ACC112 (cell line): ENCODE measurements at regions not wholly inside any gene's neighbourhood (a gene's known extent, or its start where the extent isn't known, plus 50 kb on each side); places are given as distances from the start of the nearest gene placed in this dataset.
"Not testable (repeated sequence)": the region's sequence is repeated elsewhere in the genome, so short reads cannot be mapped to it uniquely, and the experiment has no call there.

Source experiments
- H2AFZ ChIP-seq: fragments of 200-600 bp; sonication (generic); one replicate; pipeline ENCODE4 v1.6.0; 2017; ENCODE audit warnings: antibody characterized with exemption, low read length; ENCODE audit not compliant: unreplicated experiment
- H3K27ac ChIP-seq: fragments of 200-600 bp; sonication (generic); 2 replicates; pipeline ENCODE4 v1.5.1; 2014; ENCODE audit warnings: low read depth, mild to moderate bottlenecking, antibody characterized with exemption, low read length, moderate library complexity
- H3K27me3 ChIP-seq: fragments of 200-600 bp; sonication (generic); 2 replicates; pipeline ENCODE4 v1.6.1; 2014; ENCODE audit warnings: mild to moderate bottlenecking, antibody characterized with exemption, low read length, moderate library complexity, mixed read lengths; ENCODE audit not compliant: insufficient read depth
- H3K36me3 ChIP-seq: fragments of 200-600 bp; sonication (generic); 2 replicates; pipeline ENCODE4 v1.6.1; 2016; ENCODE audit warnings: mild to moderate bottlenecking, antibody characterized with exemption, low read length, moderate library complexity, mixed read lengths; ENCODE audit not compliant: insufficient read depth
- H3K4me1 ChIP-seq: fragments of 200-600 bp; sonication (generic); one replicate; pipeline ENCODE4 v1.6.1; 2016; ENCODE audit warnings: low read length, mixed read lengths; ENCODE audit not compliant: insufficient read depth, unreplicated experiment, control insufficient read depth
- H3K4me3 ChIP-seq: fragments of 200-600 bp; sonication (generic); 2 replicates; pipeline ENCODE4 v1.5.1; 2014; ENCODE audit warnings: mild to moderate bottlenecking, low read depth, low read length
- H3K79me2 ChIP-seq: fragments of 200-600 bp; sonication (generic); one replicate; pipeline ENCODE4 v1.6.0; 2016; ENCODE audit warnings: low read length; ENCODE audit not compliant: control insufficient read depth, unreplicated experiment, insufficient read depth

DNA sequence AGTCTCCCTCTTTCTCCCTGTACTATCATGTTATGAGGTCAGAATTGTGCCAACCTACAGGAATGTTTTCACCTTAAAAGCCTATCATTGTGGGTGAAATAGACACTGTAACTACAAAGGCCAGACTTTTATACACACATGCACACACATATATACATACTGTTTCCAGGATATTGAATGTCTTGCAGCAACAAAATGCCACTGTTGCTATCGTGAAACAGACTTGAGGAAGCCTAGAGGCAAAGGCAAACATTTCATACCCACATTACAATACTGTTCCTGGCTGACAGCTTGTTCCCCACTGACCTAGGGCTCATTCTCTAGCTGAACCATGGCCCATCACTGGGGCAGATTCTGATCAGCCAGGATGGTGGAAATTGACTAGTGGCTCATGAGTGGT lies 125.1 kb upstream of the DUSP10 start:
- Histone ChIP-seq H3K27ac (no peak overlapping the region), H3K36me3 (no peaks in the 10 kb centered on the region), H3K27me3 (no peaks in the 10 kb centered on the region), H3K4me3 (no peak overlapping the region), H3K4me1 (peaks cover 27% of the 10 kb centered on the region), H2AFZ (no peak overlapping the region), H3K79me2 (no peaks in the 10 kb centered on the region)

DNA sequence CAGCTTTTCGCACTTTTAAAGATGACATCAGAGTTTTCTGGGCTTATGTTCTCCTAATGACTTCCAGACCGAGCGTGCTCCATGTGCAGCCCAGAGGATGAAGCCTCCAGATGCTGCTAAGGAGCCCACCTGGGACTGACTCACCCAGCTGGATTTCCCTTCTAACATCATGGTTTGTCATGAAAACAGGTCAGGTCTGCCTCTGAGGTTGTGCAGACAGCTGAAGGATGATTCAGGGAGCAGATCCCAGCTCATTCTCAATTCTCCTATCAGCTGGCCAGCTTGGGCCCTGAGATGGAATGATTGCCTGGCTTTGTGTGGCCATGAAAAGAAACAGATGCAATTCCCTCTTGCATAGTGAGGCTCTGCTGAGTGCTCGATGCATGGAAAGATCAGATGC lies 123.9 kb upstream of the DUSP10 start:
- Histone ChIP-seq H3K79me2 (no peaks in the 10 kb centered on the region), H3K4me1 (peaks cover 27% of the 10 kb centered on the region), H3K36me3 (no peaks in the 10 kb centered on the region), H2AFZ (no peak overlapping the region), H3K4me3 (no peak overlapping the region), H3K27me3 (no peaks in the 10 kb centered on the region), H3K27ac (no peak overlapping the region)

DNA sequence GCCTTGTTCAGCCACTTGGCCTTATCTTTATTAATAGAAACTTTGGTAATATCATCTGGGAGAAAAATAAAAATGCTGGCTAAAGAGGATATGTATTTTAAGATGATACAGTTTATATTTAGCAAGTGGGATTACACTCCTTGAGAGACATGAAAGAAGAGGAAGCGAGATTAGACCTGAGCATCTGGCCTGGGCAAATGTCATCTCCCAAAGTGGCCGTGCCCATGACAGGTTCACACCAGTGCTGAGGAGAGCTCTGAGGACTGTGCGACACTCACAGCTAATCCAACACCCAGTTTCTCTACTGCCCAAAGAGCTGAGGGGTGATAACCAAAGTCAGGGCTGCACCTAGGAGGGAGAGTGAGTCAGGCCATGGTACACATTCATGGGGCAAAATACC lies 121.7 kb upstream of the DUSP10 start:
- Histone ChIP-seq H3K4me3 (no peak overlapping the region), H3K36me3 (no peaks in the 10 kb centered on the region), H2AFZ (no peak overlapping the region), H3K27me3 (no peaks in the 10 kb centered on the region), H3K79me2 (no peaks in the 10 kb centered on the region), H3K27ac (no peak overlapping the region), H3K4me1 (peaks cover 23% of the 10 kb centered on the region)

DNA sequence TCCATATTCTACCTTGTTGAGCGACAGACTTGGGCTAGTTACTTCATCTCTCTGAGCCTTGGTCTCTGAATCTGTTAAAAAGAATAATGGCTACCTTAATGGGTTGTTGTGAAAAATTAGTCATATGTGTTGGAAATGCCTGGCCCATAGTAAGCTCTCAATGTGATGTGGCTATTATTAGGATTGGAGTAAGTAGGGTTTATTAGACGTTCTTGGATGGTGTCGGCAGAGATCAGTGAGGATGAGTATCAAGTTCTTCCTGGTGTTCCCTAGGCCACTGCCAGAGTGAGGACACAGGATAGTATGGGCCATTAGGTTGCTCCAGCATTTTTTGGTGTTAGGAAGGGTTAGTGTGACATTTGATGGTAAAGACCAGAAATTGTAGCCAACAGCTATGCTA lies 121.1 kb upstream of the DUSP10 start:
- Histone ChIP-seq H3K36me3 (no peaks in the 10 kb centered on the region), H3K27ac (no peak overlapping the region), H3K4me3 (no peak overlapping the region), H2AFZ (no peak overlapping the region), H3K27me3 (no peaks in the 10 kb centered on the region), H3K79me2 (no peaks in the 10 kb centered on the region), H3K4me1 (peaks cover 22% of the 10 kb centered on the region)

DNA sequence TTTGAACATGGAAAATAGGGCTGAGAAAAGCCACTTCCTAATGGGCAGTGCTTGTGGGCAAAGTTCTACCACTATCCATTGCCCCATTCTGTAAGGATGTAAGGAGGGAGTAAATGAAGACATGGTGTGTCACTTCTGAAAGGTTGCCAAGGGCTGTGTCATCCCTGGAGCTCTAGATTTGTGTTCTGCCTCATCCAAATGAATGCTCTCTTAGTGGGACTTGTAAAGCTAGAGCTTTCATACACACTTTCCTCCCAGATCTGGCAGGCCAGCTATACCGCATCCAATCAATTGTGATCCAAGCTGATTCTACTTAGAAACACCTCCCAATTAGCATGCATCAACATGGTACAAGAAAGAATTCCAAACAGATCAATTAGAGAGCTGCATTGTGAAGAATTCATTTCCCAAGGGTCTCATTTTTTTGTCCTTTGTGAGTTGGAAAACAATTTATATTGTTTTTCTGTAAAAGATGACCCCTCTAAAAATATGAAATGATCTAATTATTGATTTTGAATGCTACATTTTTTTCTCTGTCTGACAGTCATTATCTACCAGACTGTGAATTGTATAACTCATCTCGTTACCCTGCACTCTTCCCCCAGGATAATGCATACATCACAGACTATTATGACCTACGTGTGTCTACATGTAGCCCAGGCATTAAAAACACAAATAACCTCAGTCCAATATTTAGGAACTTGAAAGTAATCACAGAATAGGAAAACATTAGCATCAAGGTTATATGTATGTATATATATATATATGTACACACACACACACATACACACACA lies 117.1 kb upstream of the DUSP10 start:
- H3K4me1 ChIP-seq, result peaks cover 14% of the 10 kb centered on the region
- peak overlapping the region; percentile 54 for H3K27ac ChIP-seq
- no peaks in the 10 kb centered on the region for H3K79me2 ChIP-seq
- H3K36me3 ChIP-seq, result no peaks in the 10 kb centered on the region
- H3K27me3 ChIP-seq, result no peaks in the 10 kb centered on the region
- peak overlapping the region; percentile 37 for H2AFZ ChIP-seq
- no peak overlapping the region for H3K4me3 ChIP-seq

DNA sequence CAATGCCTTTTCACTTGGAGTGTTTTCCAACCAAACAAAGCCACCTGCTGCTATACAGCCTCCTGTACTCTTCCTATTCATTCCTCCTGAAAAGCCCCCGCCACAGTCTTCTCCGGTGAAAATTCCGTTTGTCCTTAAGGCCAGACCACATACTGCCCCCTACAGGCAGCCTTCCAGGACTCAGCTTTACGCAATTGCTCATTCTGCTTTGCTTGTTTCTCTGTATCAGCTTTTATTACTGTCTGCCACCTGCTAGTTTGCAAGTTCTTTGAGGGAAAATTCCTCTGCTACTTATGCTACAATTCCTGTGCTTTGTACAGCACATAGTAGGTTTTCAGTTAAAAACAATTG lies 115.2 kb upstream of the DUSP10 start:
- H3K27me3 ChIP-seq, H3K79me2 ChIP-seq, H3K27ac ChIP-seq, H3K36me3 ChIP-seq, H2AFZ ChIP-seq, H3K4me3 ChIP-seq: not testable (repeated sequence)
- H3K4me1 ChIP-seq, result peaks cover 14% of the 10 kb centered on the region

DNA sequence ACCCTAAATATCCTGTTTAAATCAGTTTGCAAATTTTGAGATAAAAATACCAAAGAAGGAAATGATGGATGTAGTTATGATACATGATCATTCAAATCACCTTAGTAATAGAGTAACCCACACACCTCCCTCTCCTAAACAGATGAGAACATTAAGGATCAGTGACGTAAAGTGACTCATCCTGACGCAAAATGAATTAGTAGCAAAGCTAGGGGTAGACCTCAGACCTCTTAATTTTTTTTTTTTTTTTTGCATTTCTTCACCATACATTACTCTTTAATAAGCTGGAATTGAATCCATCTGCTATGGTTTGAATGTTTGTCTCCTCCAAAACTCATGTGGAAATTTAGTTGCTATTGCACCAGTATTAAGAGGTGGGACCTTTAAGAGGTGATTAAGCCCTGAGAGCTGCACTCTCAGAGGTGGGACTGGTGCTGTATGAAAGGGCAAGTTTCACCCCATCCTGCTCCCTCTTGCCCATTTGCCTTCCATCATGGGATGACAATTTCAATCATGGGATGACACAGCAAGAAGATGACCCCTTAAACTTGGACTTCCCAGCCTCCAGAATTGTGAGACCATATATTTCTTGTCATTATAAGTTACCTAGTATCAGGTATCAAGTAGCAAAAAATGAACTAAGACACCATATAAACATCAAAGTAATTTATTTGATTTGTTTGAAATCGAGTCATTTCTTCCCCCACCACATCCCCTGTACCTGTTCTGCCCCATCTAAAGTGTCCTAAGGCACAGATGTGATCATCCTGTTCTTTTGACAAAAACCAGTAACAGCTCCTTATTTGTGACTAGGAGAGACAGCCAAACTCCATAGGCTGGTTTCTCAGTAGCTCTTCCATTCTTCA lies 114.6 kb upstream of the DUSP10 start:
- peak overlapping the region; percentile 67 for H3K27ac ChIP-seq
- no peaks in the 10 kb centered on the region for H3K79me2 ChIP-seq
- H3K4me1 ChIP-seq, result peaks cover 19% of the 10 kb centered on the region
- no peaks in the 10 kb centered on the region for H3K36me3 ChIP-seq
- H2AFZ ChIP-seq, result no peak overlapping the region
- no peaks in the 10 kb centered on the region for H3K27me3 ChIP-seq
- H3K4me3 ChIP-seq, result no peak overlapping the region

DNA sequence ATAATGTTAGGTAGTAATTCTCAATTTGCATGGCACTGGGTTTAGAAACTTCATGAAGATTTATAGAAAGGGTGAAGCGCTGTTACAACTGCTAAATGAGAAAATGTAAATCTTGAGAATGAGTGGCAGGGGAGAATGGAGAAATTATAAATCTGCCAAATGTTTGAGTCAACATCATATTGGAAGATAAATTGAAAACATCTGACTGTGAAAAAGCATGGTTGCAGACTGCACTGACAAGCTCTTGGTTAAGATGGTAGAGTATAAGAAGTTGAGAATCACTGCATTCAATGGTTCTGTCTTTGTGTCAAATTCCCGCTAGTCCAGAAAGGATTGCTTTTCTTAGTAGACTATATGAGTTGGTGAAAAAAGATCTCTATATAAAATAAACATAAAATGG lies 113.3 kb upstream of the DUSP10 start:
- Histone ChIP-seq H3K36me3 (no peaks in the 10 kb centered on the region), H2AFZ (no peak overlapping the region), H3K79me2 (no peaks in the 10 kb centered on the region), H3K4me3 (no peak overlapping the region), H3K4me1 (peaks cover 28% of the 10 kb centered on the region), H3K27me3 (no peaks in the 10 kb centered on the region), H3K27ac (no peak overlapping the region)

DNA sequence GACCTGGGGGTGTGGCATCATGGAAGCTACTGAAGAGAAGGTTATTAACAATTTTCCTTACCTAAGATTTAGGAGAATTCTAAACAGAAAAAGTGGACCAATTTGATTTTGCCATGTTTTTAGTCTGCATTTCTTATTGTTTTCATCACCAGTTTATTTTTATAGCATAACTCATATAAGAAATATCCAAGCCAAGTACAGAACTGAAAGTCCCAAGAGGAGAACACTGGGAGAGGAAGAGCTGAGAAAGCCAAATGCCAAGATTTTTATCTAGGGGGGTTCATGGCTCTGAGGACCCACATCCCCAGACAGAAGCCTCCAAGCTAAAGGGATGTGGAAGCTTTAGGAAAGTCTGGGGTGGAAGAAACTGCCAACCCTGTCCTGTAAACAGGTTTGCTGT lies 109.4 kb upstream of the DUSP10 start:
- H3K4me1 ChIP-seq, result peaks cover 19% of the 10 kb centered on the region
- peak overlapping the region; percentile 51 for H3K27ac ChIP-seq
- no peaks in the 10 kb centered on the region for H3K79me2 ChIP-seq
- H2AFZ ChIP-seq, result peak overlapping the region; percentile 62
- peak overlapping the region; percentile 8; the same call in 1 of the 2 replicates for H3K4me3 ChIP-seq
- no peaks in the 10 kb centered on the region for H3K27me3 ChIP-seq
- H3K36me3 ChIP-seq, result no peaks in the 10 kb centered on the region

DNA sequence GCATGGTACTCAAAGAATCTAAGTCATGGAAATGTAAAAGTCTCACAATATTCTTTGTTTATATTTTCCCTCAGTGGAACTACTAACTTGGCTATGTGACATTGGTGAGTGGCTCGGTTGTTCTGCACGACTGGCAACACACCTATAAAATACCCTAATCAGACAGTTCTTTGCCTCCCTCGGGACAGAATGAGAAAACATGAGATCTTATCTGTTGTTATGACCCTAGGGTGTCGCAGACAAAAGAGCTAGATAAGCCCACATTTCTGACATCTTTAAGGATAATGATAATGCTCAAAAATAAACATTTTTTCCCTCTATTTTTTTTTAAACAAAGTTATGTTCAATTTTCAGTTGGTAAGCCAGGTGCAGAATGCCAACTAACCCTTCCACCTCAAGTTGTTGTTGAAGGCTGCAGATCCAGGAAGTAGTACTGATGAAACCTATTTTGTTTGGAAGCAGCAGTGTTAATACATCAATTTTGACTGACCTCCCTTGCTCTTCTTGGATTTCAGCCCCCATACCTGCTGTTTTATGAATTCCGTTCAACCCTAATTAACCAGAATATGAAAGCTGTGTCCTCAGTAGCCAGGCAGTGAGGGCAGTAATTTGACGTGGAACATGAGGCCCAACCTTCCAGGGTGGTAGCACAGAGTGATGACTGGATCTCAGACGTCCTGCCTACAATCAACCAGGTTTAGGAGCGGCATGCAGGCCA lies 108.7 kb upstream of the DUSP10 start:
- Histone ChIP-seq H3K4me1 (peaks cover 25% of the 10 kb centered on the region), H3K27me3 (no peaks in the 10 kb centered on the region), H3K36me3 (no peaks in the 10 kb centered on the region), H2AFZ (peak overlapping the region; percentile 62), H3K79me2 (no peaks in the 10 kb centered on the region), H3K27ac (peak overlapping the region; percentile 51; the same call in 1 of the 2 replicates), H3K4me3 (peak overlapping the region; percentile 8; the same call in 1 of the 2 replicates)
